SH-SY5Y (cell line): ENCODE measurements at regions not wholly inside any gene's neighbourhood (a gene's known extent, or its start where the extent isn't known, plus 50 kb on each side); places are given as distances from the start of the nearest gene placed in this dataset.

Experiments used
- GATA2 ChIP-seq: IDR thresholded peaks from 2 replicates; pipeline ENCODE4 v1.6.1; 2011; ENCODE audit warnings: mild to moderate bottlenecking, low read depth, low read length
- GATA3 ChIP-seq: IDR thresholded peaks from 2 replicates; pipeline ENCODE4 v1.6.1; 2011; ENCODE audit warnings: low read depth, mild to moderate bottlenecking, low read length, moderate library complexity

DNA sequence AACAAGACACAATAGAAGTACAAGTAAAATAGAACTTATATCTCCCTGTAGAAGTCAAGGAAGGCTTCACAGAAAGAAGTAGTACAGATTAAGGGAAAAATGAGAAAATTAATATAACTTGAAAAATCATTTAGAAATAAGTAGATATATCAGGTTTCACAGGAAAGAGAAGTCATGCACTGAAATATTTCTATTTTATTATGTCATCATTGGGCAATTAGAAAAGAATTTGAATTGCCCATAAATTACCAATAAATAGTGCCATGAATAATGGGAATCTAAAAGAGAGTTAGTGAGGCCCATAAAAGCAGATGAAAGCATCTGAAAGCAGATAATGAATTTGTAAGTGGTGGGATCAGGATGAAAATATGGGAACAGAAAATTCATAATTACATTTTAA is 1597.8 kb downstream of the PLA2G4A start:
- TF ChIP-seq GATA3 (no peak), GATA2 (no peak)
